ENCODE measurements at regions not wholly inside any gene's neighbourhood (a gene's known extent, or its start where the extent isn't known, plus 50 kb on each side); places are given as distances from the start of the nearest gene placed in this dataset.

GRCh38 chr12:86597431-86597830 lies 341.2 kb upstream of the MGAT4C start:
- TF ChIP-seq POLR2AphosphoS5 (IDR thresholded peaks at IDR 0.05), result no peak
- no peak for TF ChIP-seq RAD21 (conservative IDR thresholded peaks at IDR 0.05)
- TF ChIP-seq EZH2 (IDR thresholded peaks at IDR 0.05; ENCODE audit: borderline replicate concordance, insufficient read depth, low read length, poor library complexity, severe bottlenecking), result no peak
- no peak for TF ChIP-seq CTCF (IDR thresholded peaks at IDR 0.05; ENCODE audit: poor library complexity, severe bottlenecking)
- TF ChIP-seq SMC3 (conservative IDR thresholded peaks at IDR 0.05; ENCODE audit: poor library complexity), result no peak
- TF ChIP-seq EP300 (conservative IDR thresholded peaks at IDR 0.05; ENCODE audit: poor library complexity, severe bottlenecking), result no peak
- TF ChIP-seq REST (IDR thresholded peaks at IDR 0.05; ENCODE audit: borderline replicate concordance), result no peak
- TF ChIP-seq TAF1 (IDR thresholded peaks at IDR 0.05; ENCODE audit: low read depth), result no peak

Data from neural cell (in vitro differentiated cells).